Trophoblast cell (in vitro differentiated cells and primary cell): ENCODE measurements at regions not wholly inside any gene's neighbourhood (a gene's known extent, or its start where the extent isn't known, plus 50 kb on each side); places are given as distances from the start of the nearest gene placed in this dataset.
A peak's percentile ranks its signal among the peaks of the same experiment; 100 is the strongest.

Source experiments
- DNase-seq, 2 donors: peaks; one replicate each; pipeline ENCODE4 v3.0.0-alpha.2; 2016
- H2AFZ ChIP-seq: 2 replicates; pipeline ENCODE4 v1.6.1; 2013; ENCODE audit warnings: low read length, moderate library complexity, mild to moderate bottlenecking; ENCODE audit not compliant: insufficient read depth, poor library complexity
- H2AK5ac ChIP-seq: 2 replicates; pipeline ENCODE4 v1.6.1; 2013; ENCODE audit warnings: mild to moderate bottlenecking, low read length
- H2BK120ac ChIP-seq: 2 replicates; pipeline ENCODE4 v1.6.1; 2013; ENCODE audit warnings: low read length, mild to moderate bottlenecking, moderate library complexity; ENCODE audit not compliant: insufficient read depth, poor library complexity
- H2BK12ac ChIP-seq: 2 replicates; pipeline ENCODE4 v1.6.1; 2013; ENCODE audit warnings: mild to moderate bottlenecking, low read length, moderate library complexity
- H2BK5ac ChIP-seq: 2 replicates; pipeline ENCODE4 v1.6.1; 2013; ENCODE audit warnings: low read length, low read depth, moderate library complexity, mild to moderate bottlenecking; ENCODE audit not compliant: poor library complexity
- H3K14ac ChIP-seq: 2 replicates; pipeline ENCODE4 v1.6.1; 2013; ENCODE audit warnings: mild to moderate bottlenecking, low read length
- H3K18ac ChIP-seq: 2 replicates; pipeline ENCODE4 v1.6.1; 2013; ENCODE audit warnings: mild to moderate bottlenecking, low read length
- H3K23ac ChIP-seq: 2 replicates; pipeline ENCODE4 v1.6.1; 2013; ENCODE audit warnings: low read length
- H3K27ac ChIP-seq: 2 replicates; pipeline ENCODE4 v1.5.1; 2013; ENCODE audit warnings: low read depth, mild to moderate bottlenecking, inconsistent platforms, low read length, moderate library complexity
- H3K27me3 ChIP-seq: 2 replicates; pipeline ENCODE4 v1.6.1; 2013; ENCODE audit warnings: inconsistent platforms, mild to moderate bottlenecking, low read length, moderate library complexity; ENCODE audit not compliant: insufficient read depth
- H3K36me3 ChIP-seq, 2 experiments: 1 replicate in 1 of 2; 2 replicates in 1 of 2; pipeline ENCODE4 v1.6.1; 2013; ENCODE audit warnings: low read length in 2 of 2, mild to moderate bottlenecking in 2 of 2, moderate library complexity in 1 of 2; ENCODE audit not compliant: insufficient read depth in 2 of 2, control insufficient read depth in 1 of 2
- H3K4ac ChIP-seq: 2 replicates; pipeline ENCODE4 v1.6.1; 2013; ENCODE audit warnings: low read depth, mild to moderate bottlenecking, low read length, moderate library complexity
- H3K4me1 ChIP-seq, 2 experiments: 1 replicate in 1 of 2; 2 replicates in 1 of 2; pipeline ENCODE4 v1.6.1; 2013; ENCODE audit warnings: low read length in 2 of 2, mild to moderate bottlenecking in 2 of 2, moderate library complexity in 1 of 2; ENCODE audit not compliant: insufficient read depth in 2 of 2, control insufficient read depth in 1 of 2
- H3K4me2 ChIP-seq: 2 replicates; pipeline ENCODE4 v1.6.1; 2013; ENCODE audit warnings: inconsistent platforms, mild to moderate bottlenecking, low read length, moderate library complexity
- H3K4me3 ChIP-seq: 2 replicates; pipeline ENCODE4 v1.5.1; 2013; ENCODE audit warnings: mild to moderate bottlenecking, low read depth, low read length, inconsistent platforms
- H3K79me1 ChIP-seq: one replicate; pipeline ENCODE4 v1.6.1; 2013; ENCODE audit warnings: low read length
- H3K79me2 ChIP-seq: 2 replicates; pipeline ENCODE4 v1.6.1; 2013; ENCODE audit warnings: low read length, mild to moderate bottlenecking; ENCODE audit not compliant: control insufficient read depth, insufficient read depth, poor library complexity
- H3K9ac ChIP-seq: 2 replicates; pipeline ENCODE4 v1.6.1; 2013; ENCODE audit warnings: mild to moderate bottlenecking, low read length
- H3K9me3 ChIP-seq: 2 replicates; pipeline ENCODE4 v1.6.1; 2013; ENCODE audit warnings: low read depth, mild to moderate bottlenecking, control low read depth, inconsistent platforms, low read length; ENCODE audit not compliant: insufficient read depth
- H4K12ac ChIP-seq: 2 replicates; pipeline ENCODE4 v1.6.1; 2013; ENCODE audit warnings: low read depth, mild to moderate bottlenecking, low read length, moderate library complexity
- H4K8ac ChIP-seq: 2 replicates; pipeline ENCODE4 v1.6.1; 2013; ENCODE audit warnings: low read depth, mild to moderate bottlenecking, low read length, moderate library complexity
- H4K91ac ChIP-seq: one replicate; pipeline ENCODE4 v1.6.1; 2013; ENCODE audit warnings: low read depth, mild to moderate bottlenecking, low read length, moderate library complexity
- WGBS: extraction: QIAGEN DNeasy Blood & Tissue Kit; methylation state at CpG from one replicate; pipeline ENCODE4 v1.1.7; 2013; ENCODE audit warnings: missing lambda C conversion rate; ENCODE audit not compliant: insufficient read length, insufficient coverage; ENCODE audit errors: extremely low coverage; 5-methylcytosine and 5-hydroxymethylcytosine counted together

GRCh38 chr2:239773228-239774141 is 251.7 kb downstream of the NDUFA10 start:
- Histone ChIP-seq H3K27me3 (peaks cover 2% of the 10 kb centered on the region), H3K4me1 (no peaks in the 10 kb centered on the region), H3K4me2 (no peak overlapping the region), H3K9ac (no peak overlapping the region), H3K14ac (no peak overlapping the region), H3K4ac (no peak overlapping the region), H3K9me3 (peaks cover 29% of the 10 kb centered on the region), H3K23ac (no peak overlapping the region), H2AK5ac (no peak overlapping the region), H3K4me3 (no peak overlapping the region), H3K79me1 (no peaks in the 10 kb centered on the region), H3K36me3 (no peaks in the 10 kb centered on the region), H4K8ac (no peak overlapping the region), H2BK120ac (no peak overlapping the region), H3K27ac (no peak overlapping the region), H4K91ac (no peak overlapping the region), H3K79me2 (no peaks in the 10 kb centered on the region), H2BK5ac (no peak overlapping the region), H4K12ac (no peak overlapping the region), H3K18ac (no peak overlapping the region), H2AFZ (no peak overlapping the region), H2BK12ac (no peak overlapping the region)
- WGBS: no CpG with 5 or more reads among the region's 15 CpGs
- no peak for DNase-seq

GRCh38 chr2:239772721-239773120 is 252.4 kb downstream of the NDUFA10 start:
- Histone ChIP-seq H3K9ac (no peak overlapping the region), H3K27me3 (peaks cover 2% of the 10 kb centered on the region), H2AK5ac (no peak overlapping the region), H3K36me3 (no peaks in the 10 kb centered on the region), H3K79me2 (no peaks in the 10 kb centered on the region), H4K8ac (no peak overlapping the region), H4K91ac (no peak overlapping the region), H3K79me1 (no peaks in the 10 kb centered on the region), H3K27ac (no peak overlapping the region), H4K12ac (no peak overlapping the region), H2BK5ac (no peak overlapping the region), H3K4me2 (no peak overlapping the region), H3K23ac (no peak overlapping the region), H2BK120ac (no peak overlapping the region), H2BK12ac (no peak overlapping the region), H3K14ac (no peak overlapping the region), H3K4me3 (peak overlapping the region; percentile 12), H3K4me1 (no peaks in the 10 kb centered on the region), H3K9me3 (peaks cover 27% of the 10 kb centered on the region), H3K4ac (no peak overlapping the region), H3K18ac (no peak overlapping the region), H2AFZ (no peak overlapping the region)
- no peak for DNase-seq
- WGBS: no CpG with 5 or more reads among the region's 5 CpGs

GRCh38 chr2:239770246-239770639 is 254.9 kb downstream of the NDUFA10 start:
- H4K8ac ChIP-seq: no peak overlapping the region
- H3K4me2 ChIP-seq: no peak overlapping the region
- H3K23ac ChIP-seq: no peak overlapping the region
- no peak overlapping the region for H3K27ac ChIP-seq
- no peak overlapping the region for H3K4ac ChIP-seq
- H4K91ac ChIP-seq: no peak overlapping the region
- no peak overlapping the region for H2BK12ac ChIP-seq
- H2AK5ac ChIP-seq: no peak overlapping the region
- H3K9me3 ChIP-seq: peaks cover 28% of the 10 kb centered on the region
- H2BK120ac ChIP-seq: no peak overlapping the region
- no CpG with 5 or more reads among the region's 7 CpGs for WGBS
- no peak overlapping the region for H3K18ac ChIP-seq
- H3K14ac ChIP-seq: no peak overlapping the region
- no peak overlapping the region for H2BK5ac ChIP-seq
- H4K12ac ChIP-seq: no peak overlapping the region
- no peaks in the 10 kb centered on the region for H3K79me1 ChIP-seq
- H3K9ac ChIP-seq: no peak overlapping the region
- H3K27me3 ChIP-seq: peaks cover 2% of the 10 kb centered on the region
- H2AFZ ChIP-seq: no peak overlapping the region
- H3K4me1 ChIP-seq: no peaks in the 10 kb centered on the region
- no peak overlapping the region for H3K4me3 ChIP-seq
- no peaks in the 10 kb centered on the region for H3K36me3 ChIP-seq
- no peaks in the 10 kb centered on the region for H3K79me2 ChIP-seq
- DNase-seq: no peak

DNA sequence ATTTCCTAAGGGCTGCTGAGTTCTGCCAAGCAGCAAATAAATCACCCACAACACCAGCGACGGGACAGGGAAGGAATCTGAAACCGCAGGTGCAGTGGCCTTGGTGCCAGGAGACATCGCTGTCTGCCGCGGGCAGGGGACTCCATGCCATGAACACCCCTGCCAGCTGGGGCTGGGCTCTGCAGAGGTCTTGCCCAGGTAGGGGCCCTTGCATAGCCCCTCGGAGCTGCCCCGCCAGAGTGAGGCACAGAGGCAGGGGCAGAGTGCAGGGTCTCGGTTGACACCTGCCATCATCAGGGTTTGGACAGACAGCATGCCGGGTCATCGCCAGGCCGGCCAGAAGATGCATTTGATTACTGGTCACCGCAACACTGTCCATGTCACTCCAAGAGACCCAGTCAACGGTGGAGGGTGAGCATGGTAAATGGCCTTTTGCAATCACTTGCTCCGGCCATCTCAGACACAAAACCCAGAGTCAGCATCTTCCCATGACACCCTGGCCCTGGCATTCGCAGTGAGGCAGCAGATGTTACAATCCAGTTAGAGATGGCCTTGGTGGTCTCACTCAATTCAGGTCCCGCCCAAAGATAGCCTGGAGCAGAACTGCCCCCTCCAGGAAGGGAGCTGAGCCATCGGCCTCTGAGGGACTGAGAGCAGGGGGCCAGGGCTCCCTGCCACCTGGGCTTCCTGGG is 255.4 kb downstream of the NDUFA10 start:
- H3K36me3 ChIP-seq: no peaks in the 10 kb centered on the region
- no peaks in the 10 kb centered on the region for H3K79me1 ChIP-seq
- no peak overlapping the region for H2AK5ac ChIP-seq
- no peak overlapping the region for H2BK5ac ChIP-seq
- H4K8ac ChIP-seq: no peak overlapping the region
- H2BK12ac ChIP-seq: no peak overlapping the region
- H3K4ac ChIP-seq: no peak overlapping the region
- H3K23ac ChIP-seq: no peak overlapping the region
- peaks cover 29% of the 10 kb centered on the region for H3K9me3 ChIP-seq
- no peak overlapping the region for H4K12ac ChIP-seq
- H3K27me3 ChIP-seq: peaks cover 2% of the 10 kb centered on the region
- no peak for DNase-seq
- H2BK120ac ChIP-seq: no peak overlapping the region
- H3K4me2 ChIP-seq: no peak overlapping the region
- H3K27ac ChIP-seq: no peak overlapping the region
- H3K4me3 ChIP-seq: no peak overlapping the region
- H3K79me2 ChIP-seq: no peaks in the 10 kb centered on the region
- no peak overlapping the region for H2AFZ ChIP-seq
- H3K18ac ChIP-seq: no peak overlapping the region
- no CpG with 5 or more reads among the region's 18 CpGs for WGBS
- no peak overlapping the region for H4K91ac ChIP-seq
- H3K9ac ChIP-seq: no peak overlapping the region
- no peaks in the 10 kb centered on the region for H3K4me1 ChIP-seq
- no peak overlapping the region for H3K14ac ChIP-seq
